Ishikawa (cell line): ENCODE measurements at regions not wholly inside any gene's neighbourhood (a gene's known extent, or its start where the extent isn't known, plus 50 kb on each side); places are given as distances from the start of the nearest gene placed in this dataset.

Experiments used
- CEBPB ChIP-seq: IDR thresholded peaks from 2 replicates; pipeline ENCODE4 v1.6.1; 2012
- CREB1 ChIP-seq: IDR thresholded peaks from 2 replicates; pipeline ENCODE4 v1.6.1; 2012; ENCODE audit warnings: low read depth
- EGR1 ChIP-seq: IDR thresholded peaks from 2 replicates; pipeline ENCODE4 v1.6.1; 2012
- EP300 ChIP-seq: IDR thresholded peaks from 2 replicates; pipeline ENCODE4 v1.6.1; 2012; ENCODE audit warnings: borderline replicate concordance
- FOXM1 ChIP-seq: IDR thresholded peaks from 2 replicates; pipeline ENCODE4 v1.6.1; 2012; ENCODE audit warnings: low read depth, borderline replicate concordance
- NFIC ChIP-seq: IDR thresholded peaks from 2 replicates; pipeline ENCODE4 v1.6.1; 2012
- RAD21 ChIP-seq: IDR thresholded peaks from 2 replicates; pipeline ENCODE4 v1.6.1; 2012; ENCODE audit warnings: low read depth
- TAF1 ChIP-seq: IDR thresholded peaks from 2 replicates; pipeline ENCODE4 v1.6.1; 2012; ENCODE audit warnings: low read depth, mild to moderate bottlenecking
- TCF12 ChIP-seq: IDR thresholded peaks from 2 replicates; pipeline ENCODE4 v1.6.1; 2012; ENCODE audit warnings: low read depth
- TEAD4 ChIP-seq: IDR thresholded peaks from 2 replicates; pipeline ENCODE4 v1.6.1; 2012
- YY1 ChIP-seq: IDR thresholded peaks from 2 replicates; pipeline ENCODE4 v1.6.1; 2012; ENCODE audit warnings: low read depth
- ZBTB7A ChIP-seq: IDR thresholded peaks from 2 replicates; pipeline ENCODE4 v1.6.1; 2012; ENCODE audit warnings: low read depth
- TF ChIP-seq, protein P1 (sequence below): IDR thresholded peaks from 2 replicates; pipeline ENCODE4 v1.6.1; 2012
- TF ChIP-seq, protein P2 (sequence below): IDR thresholded peaks from 2 replicates; pipeline ENCODE4 v1.6.1; 2012
- TF ChIP-seq, protein P3 (sequence below): IDR thresholded peaks from 2 replicates; pipeline ENCODE4 v1.6.1; 2012; ENCODE audit warnings: low read depth, mild to moderate bottlenecking

DNA sequence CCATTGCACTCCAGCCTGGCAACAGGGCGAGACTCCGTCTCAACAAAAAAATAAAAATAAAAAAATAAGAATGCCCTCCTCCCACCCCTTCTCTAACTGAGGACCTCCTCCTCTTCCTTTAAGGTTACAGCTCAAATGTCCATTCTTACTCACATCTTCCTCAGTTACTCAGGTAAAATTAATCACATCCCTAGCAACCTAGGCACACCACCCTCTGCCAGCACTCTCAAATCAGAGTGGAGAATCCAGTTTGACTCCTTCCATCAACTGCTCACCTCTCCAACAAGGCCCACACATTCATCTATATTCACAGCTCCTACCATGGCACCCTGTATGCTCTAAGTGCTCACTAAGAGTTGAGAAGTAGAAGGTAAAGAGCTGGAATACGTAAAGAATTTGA, 254.3 kb downstream of the ZEB2 start:
- no peak for TF ChIP-seq CEBPB
- TF ChIP-seq, protein P1, sequence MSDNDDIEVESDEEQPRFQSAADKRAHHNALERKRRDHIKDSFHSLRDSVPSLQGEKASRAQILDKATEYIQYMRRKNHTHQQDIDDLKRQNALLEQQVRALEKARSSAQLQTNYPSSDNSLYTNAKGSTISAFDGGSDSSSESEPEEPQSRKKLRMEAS = no peak
- TF ChIP-seq, protein P2, sequence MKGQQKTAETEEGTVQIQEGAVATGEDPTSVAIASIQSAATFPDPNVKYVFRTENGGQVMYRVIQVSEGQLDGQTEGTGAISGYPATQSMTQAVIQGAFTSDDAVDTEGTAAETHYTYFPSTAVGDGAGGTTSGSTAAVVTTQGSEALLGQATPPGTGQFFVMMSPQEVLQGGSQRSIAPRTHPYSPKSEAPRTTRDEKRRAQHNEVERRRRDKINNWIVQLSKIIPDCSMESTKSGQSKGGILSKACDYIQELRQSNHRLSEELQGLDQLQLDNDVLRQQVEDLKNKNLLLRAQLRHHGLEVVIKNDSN = no peak
- no peak for TF ChIP-seq RAD21
- no peak for TF ChIP-seq FOXM1
- TF ChIP-seq TEAD4 = no peak
- TF ChIP-seq TCF12 = no peak
- TF ChIP-seq EGR1 = no peak
- no peak for TF ChIP-seq NFIC
- TF ChIP-seq TAF1 = no peak
- TF ChIP-seq YY1 = no peak
- TF ChIP-seq ZBTB7A = no peak

DNA sequence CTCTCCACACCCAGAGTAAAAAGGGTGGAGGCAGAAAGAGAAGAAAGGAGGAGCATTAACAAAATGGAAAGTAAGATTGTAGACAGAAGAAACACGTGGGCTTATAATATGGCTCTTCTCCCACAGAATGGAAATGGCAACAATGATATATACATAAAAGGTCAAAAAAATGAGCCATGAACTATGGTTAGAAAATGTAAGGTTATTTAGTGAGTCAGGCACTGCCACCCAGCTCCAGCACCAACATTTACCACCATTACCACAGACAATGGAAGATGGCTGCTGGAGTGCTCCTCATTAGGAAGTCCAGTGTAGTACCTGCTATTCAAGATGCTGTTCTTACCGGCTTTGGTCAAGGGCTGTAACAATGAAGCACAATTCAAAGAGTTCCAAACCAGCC, 258.0 kb downstream of the ZEB2 start:
- TF ChIP-seq TCF12 (no peak), EP300 (no peak), NFIC (no peak)

DNA sequence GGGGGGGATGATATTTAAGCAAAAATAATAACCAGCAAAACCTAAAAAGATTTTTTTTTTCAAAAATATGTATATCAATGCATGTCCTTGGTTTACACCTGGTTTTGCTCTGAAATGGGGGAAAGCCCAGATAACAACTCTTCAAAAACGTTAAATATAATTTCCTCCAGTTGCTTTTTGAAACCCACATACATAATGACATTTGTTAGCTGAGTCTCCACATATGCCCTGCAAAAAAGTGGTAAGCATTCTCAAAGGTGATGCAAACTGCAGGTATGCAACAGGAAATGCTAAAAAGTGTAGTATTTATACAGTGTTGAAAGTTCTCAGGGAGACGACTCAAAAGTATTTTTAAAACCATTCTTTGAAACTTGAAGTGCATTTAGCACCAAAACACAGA, 258.6 kb downstream of the ZEB2 start:
- TF ChIP-seq TCF12 (no peak), YY1 (no peak), EP300 (no peak), CEBPB (no peak), TAF1 (no peak), TEAD4 (no peak), RAD21 (no peak), ZBTB7A (no peak), CREB1 (no peak), EGR1 (no peak), NFIC (no peak)
- TF ChIP-seq, protein P3, sequence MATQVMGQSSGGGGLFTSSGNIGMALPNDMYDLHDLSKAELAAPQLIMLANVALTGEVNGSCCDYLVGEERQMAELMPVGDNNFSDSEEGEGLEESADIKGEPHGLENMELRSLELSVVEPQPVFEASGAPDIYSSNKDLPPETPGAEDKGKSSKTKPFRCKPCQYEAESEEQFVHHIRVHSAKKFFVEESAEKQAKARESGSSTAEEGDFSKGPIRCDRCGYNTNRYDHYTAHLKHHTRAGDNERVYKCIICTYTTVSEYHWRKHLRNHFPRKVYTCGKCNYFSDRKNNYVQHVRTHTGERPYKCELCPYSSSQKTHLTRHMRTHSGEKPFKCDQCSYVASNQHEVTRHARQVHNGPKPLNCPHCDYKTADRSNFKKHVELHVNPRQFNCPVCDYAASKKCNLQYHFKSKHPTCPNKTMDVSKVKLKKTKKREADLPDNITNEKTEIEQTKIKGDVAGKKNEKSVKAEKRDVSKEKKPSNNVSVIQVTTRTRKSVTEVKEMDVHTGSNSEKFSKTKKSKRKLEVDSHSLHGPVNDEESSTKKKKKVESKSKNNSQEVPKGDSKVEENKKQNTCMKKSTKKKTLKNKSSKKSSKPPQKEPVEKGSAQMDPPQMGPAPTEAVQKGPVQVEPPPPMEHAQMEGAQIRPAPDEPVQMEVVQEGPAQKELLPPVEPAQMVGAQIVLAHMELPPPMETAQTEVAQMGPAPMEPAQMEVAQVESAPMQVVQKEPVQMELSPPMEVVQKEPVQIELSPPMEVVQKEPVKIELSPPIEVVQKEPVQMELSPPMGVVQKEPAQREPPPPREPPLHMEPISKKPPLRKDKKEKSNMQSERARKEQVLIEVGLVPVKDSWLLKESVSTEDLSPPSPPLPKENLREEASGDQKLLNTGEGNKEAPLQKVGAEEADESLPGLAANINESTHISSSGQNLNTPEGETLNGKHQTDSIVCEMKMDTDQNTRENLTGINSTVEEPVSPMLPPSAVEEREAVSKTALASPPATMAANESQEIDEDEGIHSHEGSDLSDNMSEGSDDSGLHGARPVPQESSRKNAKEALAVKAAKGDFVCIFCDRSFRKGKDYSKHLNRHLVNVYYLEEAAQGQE = no peak
- TF ChIP-seq, protein P1 = no peak
- TF ChIP-seq, protein P2 = no peak

DNA sequence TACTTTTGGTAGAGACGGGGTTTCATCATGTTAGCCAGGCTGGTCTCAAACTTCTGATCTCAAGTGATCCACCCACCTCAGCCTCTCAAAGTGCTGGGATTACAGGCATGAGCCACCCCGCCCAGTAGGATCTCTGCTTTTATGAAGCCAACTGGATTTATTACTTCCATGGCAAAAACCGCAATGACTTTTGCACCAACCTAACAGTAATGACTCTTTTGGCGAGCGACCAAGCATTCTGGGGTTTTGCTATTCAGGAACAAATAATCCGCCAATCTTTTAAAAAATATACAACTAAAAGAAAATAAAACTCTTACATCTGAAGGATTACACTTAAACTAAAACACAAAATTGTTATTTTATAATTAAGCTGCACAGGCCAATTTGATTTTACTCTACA, 260.6 kb downstream of the ZEB2 start:
- TF ChIP-seq, protein P2 = no peak
- TF ChIP-seq EP300 (no peak), NFIC (no peak), FOXM1 (no peak), ZBTB7A (no peak), EGR1 (no peak), CEBPB (no peak), TAF1 (no peak), CREB1 (no peak)
- TF ChIP-seq, protein P3 = no peak

DNA sequence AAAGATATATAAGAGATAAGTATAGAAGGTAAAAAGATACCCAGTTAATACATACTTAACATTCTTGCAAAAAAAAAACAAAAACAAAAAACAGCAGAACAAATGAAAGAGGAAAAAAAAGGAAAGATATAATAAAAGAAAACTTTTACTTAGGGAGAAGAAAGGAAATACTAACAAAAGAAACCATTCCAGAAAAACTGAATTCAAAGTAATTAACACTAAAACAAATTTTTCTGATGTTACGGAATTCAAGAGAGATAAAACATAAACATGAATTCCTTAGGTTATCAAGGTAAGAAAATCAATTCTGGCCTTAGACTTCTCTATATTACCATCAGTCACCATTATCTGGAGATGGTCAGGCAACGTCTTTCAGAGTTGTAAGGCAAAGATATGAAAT, 261.8 kb downstream of the ZEB2 start:
- TF ChIP-seq ZBTB7A = no peak
- TF ChIP-seq, protein P1 = no peak
- no peak for TF ChIP-seq TCF12

DNA sequence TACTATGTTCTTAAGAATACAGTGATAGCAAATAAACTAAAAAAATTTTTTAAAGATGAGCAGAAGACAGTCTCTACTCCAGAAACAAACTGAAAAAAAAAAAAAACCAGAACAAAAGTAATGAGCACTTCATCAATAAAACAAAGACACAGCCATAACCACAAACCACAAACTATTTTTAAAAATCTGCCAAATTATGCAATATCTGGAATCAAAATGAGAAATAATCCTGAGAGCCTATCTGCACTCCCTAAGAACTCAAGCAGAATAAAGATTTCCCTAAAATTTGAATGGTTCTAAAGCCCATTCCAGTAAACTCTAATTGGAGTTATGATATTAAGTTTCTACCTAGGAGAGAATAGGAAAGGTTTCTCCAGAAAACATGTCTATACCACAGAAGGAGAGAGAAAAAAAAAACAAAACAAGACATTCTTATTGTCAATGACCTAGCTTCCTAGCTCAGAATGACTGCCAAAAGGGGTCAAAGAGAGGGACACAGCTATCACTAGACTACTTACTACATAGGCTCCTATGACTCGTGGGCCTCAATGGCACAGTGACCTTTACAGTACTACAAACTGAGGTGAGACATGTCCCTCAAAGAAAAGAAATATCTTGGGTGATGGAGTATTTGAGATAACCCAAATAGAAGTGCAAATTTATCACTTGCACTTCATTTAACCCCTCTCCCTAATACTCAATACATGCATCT, 262.8 kb downstream of the ZEB2 start:
- no peak for TF ChIP-seq TCF12
- no peak for TF ChIP-seq EGR1
- no peak for TF ChIP-seq ZBTB7A
- TF ChIP-seq NFIC = no peak
- no peak for TF ChIP-seq RAD21
- no peak for TF ChIP-seq TAF1
- no peak for TF ChIP-seq FOXM1
- TF ChIP-seq, protein P3 = no peak
- no peak for TF ChIP-seq EP300
- TF ChIP-seq CEBPB = no peak
- TF ChIP-seq, protein P2 = no peak
- no peak for TF ChIP-seq TEAD4
- TF ChIP-seq CREB1 = no peak
- TF ChIP-seq YY1 = no peak
